ENCODE measurements at regions not wholly inside any gene's neighbourhood (a gene's known extent, or its start where the extent isn't known, plus 50 kb on each side); places are given as distances from the start of the nearest gene placed in this dataset.

- no peak for DNase-seq
- H3K9me3 Mint-ChIP-seq: peaks cover 2 to 8% (median 4%) of the 10 kb centered on the region in 8 donors
- H3K27ac Mint-ChIP-seq: no peak overlapping the region
- peaks cover 0 to 4% of the 10 kb centered on the region in 2 donors for H3K27me3 Mint-ChIP-seq
- no peaks in the 10 kb centered on the region for H3K9me3 ChIP-seq (ENCODE audit: control insufficient read depth in 1 of 2, low read length in 2 of 2)
- no peaks in the 10 kb centered on the region for H3K36me3 ChIP-seq (ENCODE audit: insufficient read depth, low read length)
- H3K4me1 Mint-ChIP-seq: peaks cover 0 to 9% (median 2%) of the 10 kb centered on the region in 4 donors
- POLR2A ChIA-PET (ENCODE audit: partially characterized antibody): no interaction called here
- no peaks in the 10 kb centered on the region for H3K4me1 ChIP-seq (ENCODE audit: insufficient read depth, low read length)
- intact Hi-C loops (cut with micrococcal nuclease): no loop called here
- H3K36me3 Mint-ChIP-seq: no peaks in the 10 kb centered on the region
- H3K4me3 ChIP-seq (ENCODE audit: low read length in 2 of 2): no peak overlapping the region
- no peak overlapping the region for H3K27ac ChIP-seq (ENCODE audit: low read depth, low read length)
- no peaks in the 10 kb centered on the region for H3K27me3 ChIP-seq (ENCODE audit: insufficient read depth, low read length)
- no peak overlapping the region for H3K4me3 Mint-ChIP-seq
- CTCF ChIA-PET (ENCODE audit: partially characterized antibody): no interaction called here
These were observed 381.1 kb upstream of the ZFP64 start for GRCh38 chr20:52572687-52573086.

- Histone ChIP-seq H3K9me3 (ENCODE audit: control insufficient read depth in 1 of 2, low read length in 2 of 2) (no peaks in the 10 kb centered on the region), H3K27ac (ENCODE audit: low read depth, low read length) (no peak overlapping the region), H3K27me3 (ENCODE audit: insufficient read depth, low read length) (no peaks in the 10 kb centered on the region), H3K36me3 (ENCODE audit: insufficient read depth, low read length) (no peaks in the 10 kb centered on the region), H3K4me1 (ENCODE audit: insufficient read depth, low read length) (no peaks in the 10 kb centered on the region), H3K4me3 (ENCODE audit: low read length in 2 of 2) (no peak overlapping the region)
- intact Hi-C loops (cut with micrococcal nuclease): no loop called here
- Mint-ChIP-seq H3K36me3 (no peaks in the 10 kb centered on the region), H3K4me1 (peaks cover 0 to 9% (median 2%) of the 10 kb centered on the region in 4 donors), H3K27ac (no peak overlapping the region), H3K9me3 (peaks cover 0 to 4% (median 0%) of the 10 kb centered on the region in 8 donors), H3K4me3 (peak overlapping the region in 1 of 8 donors; percentile 5), H3K27me3 (peaks cover 0 to 4% of the 10 kb centered on the region in 2 donors)
- CTCF ChIA-PET (ENCODE audit: partially characterized antibody): interaction anchor here (1.0 kb wide), 1 partner anchor 1535 kb away, joined by 3 read pairs; no protein-coding TSS in a partner anchor
- no peak for DNase-seq
- POLR2A ChIA-PET (ENCODE audit: partially characterized antibody): no interaction called here
These were observed 377.6 kb upstream of the ZFP64 start for GRCh38 chr20:52569201-52569600.

DNA sequence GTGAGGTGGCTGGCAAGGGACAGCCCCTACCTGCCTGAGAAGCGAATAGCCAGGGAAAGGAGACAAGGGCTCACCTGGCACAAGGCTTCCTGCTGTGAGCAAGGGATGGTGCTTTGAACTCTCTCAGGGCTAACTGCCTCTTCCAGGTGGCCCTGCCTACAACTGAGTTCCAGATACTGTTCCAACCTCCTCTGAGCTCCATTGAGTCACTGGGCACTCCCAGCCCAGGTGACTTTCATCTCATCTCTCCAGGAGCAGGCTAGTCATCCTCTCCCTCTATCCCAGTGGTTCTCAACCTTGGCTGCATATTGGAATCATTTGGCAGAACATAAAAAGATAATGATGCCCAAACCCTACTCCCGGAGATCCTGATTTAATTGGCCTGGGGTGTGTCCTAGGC, 374.0 kb upstream of the ZFP64 start:
- no peak for DNase-seq
- peaks cover 0 to 9% (median 2%) of the 10 kb centered on the region in 4 donors for H3K4me1 Mint-ChIP-seq
- H3K4me3 Mint-ChIP-seq: no peak overlapping the region
- H3K4me3 ChIP-seq (ENCODE audit: low read length in 2 of 2): no peak overlapping the region
- H3K36me3 ChIP-seq (ENCODE audit: insufficient read depth, low read length): no peaks in the 10 kb centered on the region
- H3K9me3 Mint-ChIP-seq: peaks cover 0 to 6% (median 1%) of the 10 kb centered on the region in 8 donors
- H3K27ac ChIP-seq (ENCODE audit: low read depth, low read length): no peak overlapping the region
- H3K27me3 ChIP-seq (ENCODE audit: insufficient read depth, low read length): no peaks in the 10 kb centered on the region
- POLR2A ChIA-PET (ENCODE audit: partially characterized antibody): no interaction called here
- no peaks in the 10 kb centered on the region for H3K9me3 ChIP-seq (ENCODE audit: control insufficient read depth in 1 of 2, low read length in 2 of 2)
- H3K27ac Mint-ChIP-seq: no peak overlapping the region
- peaks cover 0 to 1% of the 10 kb centered on the region in 2 donors for H3K27me3 Mint-ChIP-seq
- intact Hi-C loops (cut with micrococcal nuclease): no loop called here
- CTCF ChIA-PET (ENCODE audit: partially characterized antibody): no interaction called here
- H3K36me3 Mint-ChIP-seq: no peaks in the 10 kb centered on the region
- no peaks in the 10 kb centered on the region for H3K4me1 ChIP-seq (ENCODE audit: insufficient read depth, low read length)

DNA sequence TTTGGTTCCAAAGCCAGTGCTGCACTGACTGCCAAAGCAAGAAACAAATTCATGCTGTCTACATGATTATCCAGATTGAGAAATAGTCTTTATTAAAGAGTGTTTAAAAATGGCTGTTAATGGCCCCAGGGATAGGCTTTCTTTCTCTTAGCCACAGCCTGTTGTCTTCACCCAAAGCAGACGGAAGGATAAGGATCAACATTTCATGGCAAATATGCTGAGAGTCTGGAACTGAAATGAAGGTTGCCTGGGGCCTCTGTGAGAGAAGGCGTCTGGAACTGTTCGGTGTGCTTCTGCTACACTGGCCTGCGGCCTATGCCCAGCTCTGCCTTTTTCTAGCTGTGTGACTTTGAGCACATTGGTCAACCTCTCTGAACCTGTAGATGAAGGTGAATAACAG, 373.0 kb upstream of the ZFP64 start:
- peaks cover 0 to 1% of the 10 kb centered on the region in 2 donors for H3K27me3 Mint-ChIP-seq
- ChIA-PET POLR2A (ENCODE audit: partially characterized antibody) (no interaction called here), CTCF (ENCODE audit: partially characterized antibody) (no interaction called here)
- H3K36me3 Mint-ChIP-seq: peaks cover 2 to 5% of the 10 kb centered on the region in 2 donors
- Histone ChIP-seq H3K9me3 (ENCODE audit: control insufficient read depth in 1 of 2, low read length in 2 of 2) (peaks cover 0 to 4% of the 10 kb centered on the region in 2 donors), H3K4me3 (ENCODE audit: low read length in 2 of 2) (no peak overlapping the region), H3K4me1 (ENCODE audit: insufficient read depth, low read length) (no peaks in the 10 kb centered on the region), H3K27me3 (ENCODE audit: insufficient read depth, low read length) (no peaks in the 10 kb centered on the region), H3K36me3 (ENCODE audit: insufficient read depth, low read length) (no peaks in the 10 kb centered on the region), H3K27ac (ENCODE audit: low read depth, low read length) (no peak overlapping the region)
- no peak for DNase-seq
- peaks cover 0 to 13% (median 8%) of the 10 kb centered on the region in 8 donors for H3K9me3 Mint-ChIP-seq
- intact Hi-C loops (cut with micrococcal nuclease): no loop called here
- H3K4me1 Mint-ChIP-seq: peaks cover 0 to 8% (median 2%) of the 10 kb centered on the region in 4 donors
- H3K4me3 Mint-ChIP-seq: no peak overlapping the region
- H3K27ac Mint-ChIP-seq: no peak overlapping the region

DNA sequence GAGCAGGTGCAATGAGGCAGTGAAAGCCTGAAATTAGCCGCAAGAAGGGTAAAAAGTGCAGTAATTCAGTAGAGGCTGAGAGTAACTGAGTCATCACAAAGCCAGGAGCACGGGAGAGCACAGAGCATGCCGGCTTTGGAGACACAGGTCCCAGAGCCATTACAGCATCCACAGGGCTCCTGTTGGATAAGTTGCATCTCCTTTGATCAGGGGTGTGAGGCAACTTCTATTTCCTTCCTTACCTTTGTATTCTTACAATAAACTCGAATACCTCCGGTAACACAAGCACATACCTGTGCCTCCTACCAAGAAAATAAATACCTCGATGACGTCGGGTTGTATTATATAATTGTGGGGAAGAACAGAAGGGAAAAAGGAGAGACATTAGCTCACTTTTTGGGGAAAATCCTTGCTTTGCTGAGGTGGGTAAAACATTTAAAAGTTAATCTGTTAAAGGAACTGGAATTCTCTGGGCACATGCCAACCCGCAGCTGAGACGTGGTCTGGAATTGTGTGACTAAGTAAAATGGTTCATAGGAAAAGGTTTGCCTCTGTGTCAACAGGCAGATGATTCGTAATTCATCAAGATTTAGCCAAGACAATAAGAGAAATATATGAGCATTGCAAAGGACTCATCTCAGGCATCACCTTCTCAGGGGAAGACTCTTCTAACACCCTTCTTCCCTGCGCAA, 360.7 kb upstream of the ZFP64 start:
- H3K4me1 ChIP-seq (ENCODE audit: insufficient read depth, low read length): no peaks in the 10 kb centered on the region
- Mint-ChIP-seq H3K9me3 (peaks cover 2 to 21% (median 9%) of the 10 kb centered on the region in 8 donors), H3K27me3 (no peaks in the 10 kb centered on the region), H3K36me3 (peaks cover 0 to 3% of the 10 kb centered on the region in 2 donors), H3K4me1 (no peaks in the 10 kb centered on the region), H3K27ac (no peak overlapping the region), H3K4me3 (no peak overlapping the region)
- intact Hi-C loops (cut with micrococcal nuclease): no loop called here
- H3K4me3 ChIP-seq (ENCODE audit: low read length in 2 of 2): no peak overlapping the region
- no peaks in the 10 kb centered on the region for H3K9me3 ChIP-seq (ENCODE audit: control insufficient read depth in 1 of 2, low read length in 2 of 2)
- ChIA-PET CTCF (ENCODE audit: partially characterized antibody) (no interaction called here), POLR2A (ENCODE audit: partially characterized antibody) (no interaction called here)
- H3K36me3 ChIP-seq (ENCODE audit: insufficient read depth, low read length): no peaks in the 10 kb centered on the region
- H3K27me3 ChIP-seq (ENCODE audit: insufficient read depth, low read length): no peaks in the 10 kb centered on the region
- no peak for DNase-seq
- no peak overlapping the region for H3K27ac ChIP-seq (ENCODE audit: low read depth, low read length)

- Histone ChIP-seq H3K27me3 (ENCODE audit: insufficient read depth, low read length) (no peaks in the 10 kb centered on the region), H3K27ac (ENCODE audit: low read depth, low read length) (no peak overlapping the region), H3K4me3 (ENCODE audit: low read length in 2 of 2) (no peak overlapping the region), H3K36me3 (ENCODE audit: insufficient read depth, low read length) (no peaks in the 10 kb centered on the region), H3K9me3 (ENCODE audit: control insufficient read depth in 1 of 2, low read length in 2 of 2) (no peaks in the 10 kb centered on the region), H3K4me1 (ENCODE audit: insufficient read depth, low read length) (no peaks in the 10 kb centered on the region)
- intact Hi-C loops (cut with micrococcal nuclease): no loop called here
- CTCF ChIA-PET (ENCODE audit: partially characterized antibody): no interaction called here
- Mint-ChIP-seq H3K4me3 (no peak overlapping the region), H3K27me3 (peaks cover 2 to 8% of the 10 kb centered on the region in 2 donors), H3K4me1 (peaks cover 0 to 5% (median 0%) of the 10 kb centered on the region in 4 donors), H3K27ac (no peak overlapping the region), H3K9me3 (peaks cover 0 to 8% (median 3%) of the 10 kb centered on the region in 8 donors), H3K36me3 (no peaks in the 10 kb centered on the region)
- DNase-seq: no peak
- POLR2A ChIA-PET (ENCODE audit: partially characterized antibody): no interaction called here
These were observed 350.6 kb upstream of the ZFP64 start for GRCh38 chr20:52542131-52542530.

GRCh38 chr20:52540509-52540908, 348.9 kb upstream of the ZFP64 start:
- peaks cover 0 to 5% (median 2%) of the 10 kb centered on the region in 8 donors for H3K9me3 Mint-ChIP-seq
- H3K4me3 Mint-ChIP-seq: no peak overlapping the region
- no peaks in the 10 kb centered on the region for H3K27me3 ChIP-seq (ENCODE audit: insufficient read depth, low read length)
- peaks cover 2 to 8% of the 10 kb centered on the region in 2 donors for H3K27me3 Mint-ChIP-seq
- no peaks in the 10 kb centered on the region for H3K9me3 ChIP-seq (ENCODE audit: control insufficient read depth in 1 of 2, low read length in 2 of 2)
- H3K4me1 Mint-ChIP-seq: peaks cover 0 to 5% (median 0%) of the 10 kb centered on the region in 4 donors
- no peaks in the 10 kb centered on the region for H3K36me3 ChIP-seq (ENCODE audit: insufficient read depth, low read length)
- H3K27ac Mint-ChIP-seq: peak overlapping the region in 1 of 7 donors; percentile 27
- no peaks in the 10 kb centered on the region for H3K4me1 ChIP-seq (ENCODE audit: insufficient read depth, low read length)
- no peaks in the 10 kb centered on the region for H3K36me3 Mint-ChIP-seq
- no peak for DNase-seq
- no peak overlapping the region for H3K27ac ChIP-seq (ENCODE audit: low read depth, low read length)
- intact Hi-C loops (cut with micrococcal nuclease): no loop called here
- POLR2A ChIA-PET (ENCODE audit: partially characterized antibody): no interaction called here
- CTCF ChIA-PET (ENCODE audit: partially characterized antibody): interaction anchor here (2.3 kb wide), 1 partner anchor 10 kb away, joined by 9 read pairs; no protein-coding TSS in a partner anchor
- H3K4me3 ChIP-seq (ENCODE audit: low read length in 2 of 2): no peak overlapping the region
